SJSA1 (cell line): ENCODE measurements at regions not wholly inside any gene's neighbourhood (a gene's known extent, or its start where the extent isn't known, plus 50 kb on each side); places are given as distances from the start of the nearest gene placed in this dataset.
A peak's percentile ranks its signal among the peaks of the same experiment; 100 is the strongest.

Experiments used
- DNase-seq, 2 experiments: peaks; one replicate each; pipeline ENCODE4 v3.0.0-alpha.2; 2015 to 2020; ENCODE audit warnings: low spot score in 2 of 2, low read depth in 1 of 2
- H3K27ac ChIP-seq: fragments of 250-450 bp; sonication (Bioruptor Pico); 2 replicates; pipeline ENCODE4 v1.5.1; 2020; ENCODE audit warnings: mild to moderate bottlenecking, moderate library complexity
- H3K27me3 ChIP-seq: fragments of 250-450 bp; sonication (Bioruptor Pico); replicated peaks from 2 replicates; pipeline ENCODE4 v1.5.1; 2020; ENCODE audit warnings: mild to moderate bottlenecking, moderate library complexity
- H3K36me3 ChIP-seq: fragments of 250-450 bp; sonication (Bioruptor Pico); 2 replicates; pipeline ENCODE4 v1.5.1; 2020; ENCODE audit warnings: mild to moderate bottlenecking
- H3K4me1 ChIP-seq: fragments of 250-450 bp; sonication (Bioruptor Pico); replicated peaks from 2 replicates; pipeline ENCODE4 v1.6.1; 2021; ENCODE audit warnings: mild to moderate bottlenecking
- H3K4me3 ChIP-seq: fragments of 250-450 bp; sonication (Bioruptor Pico); 2 replicates; pipeline ENCODE4 v1.5.1; 2020; ENCODE audit warnings: mild to moderate bottlenecking
- H3K9me3 ChIP-seq: fragments of 250-450 bp; sonication (Bioruptor Pico); replicated peaks from 2 replicates; pipeline ENCODE4 v1.5.1; 2020; ENCODE audit warnings: mild to moderate bottlenecking

DNA sequence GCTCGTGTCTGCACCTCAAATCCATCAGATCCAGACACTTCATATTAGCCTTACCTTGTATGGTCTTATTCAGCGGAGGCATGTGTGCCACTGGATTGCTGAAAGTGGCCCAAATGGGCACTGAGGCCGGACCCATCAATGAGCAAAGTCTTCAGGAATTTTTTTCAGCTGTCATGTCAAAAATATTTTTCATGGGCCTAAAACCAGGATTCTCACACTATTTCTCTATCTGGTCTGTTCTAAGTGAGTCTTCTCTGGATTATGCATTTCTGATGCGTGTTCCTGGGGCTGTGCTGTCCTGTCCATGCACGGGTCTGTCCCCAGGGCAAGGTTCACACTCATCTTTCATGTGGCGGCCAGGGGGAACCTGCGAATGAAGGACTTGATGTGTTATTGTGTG is 94.6 kb downstream of the KCNA5 start:
- Histone ChIP-seq H3K4me1 (peaks cover 8% of the 10 kb centered on the region), H3K27me3 (no peaks in the 10 kb centered on the region), H3K4me3 (no peak overlapping the region), H3K9me3 (0 out of 2 replicates have a peak, but pooled peaks cover 3% of the 10 kb centered on the region), H3K27ac (no peak overlapping the region), H3K36me3 (no peaks in the 10 kb centered on the region)
- no peak for DNase-seq

DNA sequence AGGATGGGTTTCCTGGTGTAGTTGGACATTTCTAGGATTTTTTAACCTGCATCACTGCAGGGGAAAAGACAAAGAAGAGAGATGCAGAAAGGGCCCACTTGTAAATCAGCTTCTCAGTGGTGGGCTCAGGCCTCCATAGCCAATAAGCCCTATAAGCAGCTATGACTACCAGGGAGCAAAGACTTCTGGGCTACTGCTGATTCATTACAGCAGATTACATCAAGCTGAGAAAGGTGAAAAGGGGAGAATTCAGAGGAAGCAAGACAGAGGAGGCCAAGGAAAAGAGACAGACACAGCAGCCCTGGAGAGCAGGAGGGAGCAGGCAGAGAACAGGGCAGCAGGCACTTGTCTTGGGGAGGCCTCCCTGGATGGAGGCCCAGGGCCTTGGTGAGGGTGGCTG is 95.2 kb downstream of the KCNA5 start:
- H3K27me3 ChIP-seq, result no peaks in the 10 kb centered on the region
- peaks cover 8% of the 10 kb centered on the region for H3K4me1 ChIP-seq
- DNase-seq, result no peak
- H3K27ac ChIP-seq, result no peak overlapping the region
- H3K9me3 ChIP-seq, result 0 out of 2 replicates have a peak, but pooled peaks cover 3% of the 10 kb centered on the region
- H3K36me3 ChIP-seq, result no peaks in the 10 kb centered on the region
- no peak overlapping the region for H3K4me3 ChIP-seq

DNA sequence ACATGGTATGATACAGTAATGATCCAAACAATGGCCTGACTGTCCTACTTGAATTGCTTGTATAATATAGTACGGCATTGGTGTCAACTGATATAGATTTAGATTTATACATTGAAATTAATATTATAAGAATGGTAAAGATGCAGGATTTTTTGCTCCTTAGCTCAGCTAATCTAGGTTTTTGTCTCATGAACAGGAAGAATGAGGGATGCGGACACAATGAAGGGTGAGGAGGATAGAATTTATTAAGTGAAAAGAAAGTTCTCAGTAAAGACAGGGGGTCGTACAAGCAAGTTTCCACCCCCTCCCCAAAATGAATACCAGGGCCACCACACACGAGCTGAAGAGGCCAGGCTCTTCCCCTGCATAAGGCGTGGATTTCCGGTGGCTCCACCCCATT is 96.1 kb downstream of the KCNA5 start:
- H3K36me3 ChIP-seq, result no peaks in the 10 kb centered on the region
- DNase-seq, result no peak
- H3K9me3 ChIP-seq, result 0 out of 2 replicates have a peak, but pooled peaks cover 3% of the 10 kb centered on the region
- no peak overlapping the region for H3K4me3 ChIP-seq
- no peak overlapping the region for H3K27ac ChIP-seq
- H3K4me1 ChIP-seq, result peaks cover 8% of the 10 kb centered on the region
- H3K27me3 ChIP-seq, result no peaks in the 10 kb centered on the region

DNA sequence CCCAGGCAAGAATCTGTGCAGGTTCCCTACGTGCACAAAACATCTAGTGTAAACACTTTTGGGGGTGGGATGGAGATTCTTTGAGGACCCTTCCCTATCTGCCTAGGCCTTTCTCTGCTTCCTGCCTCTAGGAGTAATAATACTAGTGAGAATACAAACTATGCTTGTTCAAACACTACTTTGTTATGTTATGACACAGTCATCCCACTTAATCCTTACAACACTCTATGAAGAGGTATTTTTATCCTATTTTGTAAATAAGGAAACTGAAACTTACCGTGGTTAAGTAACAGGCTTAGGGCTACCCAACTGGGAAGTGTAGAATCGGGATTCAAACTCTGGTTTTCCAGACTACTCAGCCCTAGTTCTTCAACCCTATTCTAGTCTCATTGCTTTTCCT is 96.5 kb downstream of the KCNA5 start:
- 0 out of 2 replicates have a peak, but pooled peaks cover 3% of the 10 kb centered on the region for H3K9me3 ChIP-seq
- no peak overlapping the region for H3K4me3 ChIP-seq
- H3K36me3 ChIP-seq, result no peaks in the 10 kb centered on the region
- no peaks in the 10 kb centered on the region for H3K27me3 ChIP-seq
- peaks cover 8% of the 10 kb centered on the region for H3K4me1 ChIP-seq
- DNase-seq, result no peak
- H3K27ac ChIP-seq, result no peak overlapping the region

DNA sequence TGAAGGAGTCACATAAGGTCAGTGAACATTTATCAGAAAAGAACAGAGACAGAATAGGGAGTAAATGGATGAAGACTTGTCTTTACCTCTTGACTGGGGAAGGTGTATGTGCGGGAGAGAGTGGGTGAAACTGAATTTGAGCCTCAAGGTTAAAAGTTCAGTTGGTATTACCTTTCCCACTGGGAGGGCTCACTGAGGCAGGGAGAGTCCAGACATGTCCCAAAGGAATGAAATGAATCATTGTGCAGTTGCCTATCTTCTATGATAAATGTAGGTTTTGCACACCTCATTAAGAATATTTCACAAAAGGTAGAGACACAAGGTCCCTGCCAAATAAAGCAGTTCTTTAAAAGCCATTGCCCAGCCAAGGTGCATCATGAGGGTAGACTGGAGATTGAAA is 105.2 kb downstream of the KCNA5 start:
- no peak for DNase-seq
- H3K9me3 ChIP-seq, result no peaks in the 10 kb centered on the region
- H3K4me1 ChIP-seq, result no peaks in the 10 kb centered on the region
- H3K27ac ChIP-seq, result no peak overlapping the region
- no peak overlapping the region for H3K4me3 ChIP-seq
- H3K27me3 ChIP-seq, result peaks cover 7% of the 10 kb centered on the region; the same call in 1 of the 2 replicates
- H3K36me3 ChIP-seq, result no peaks in the 10 kb centered on the region

DNA sequence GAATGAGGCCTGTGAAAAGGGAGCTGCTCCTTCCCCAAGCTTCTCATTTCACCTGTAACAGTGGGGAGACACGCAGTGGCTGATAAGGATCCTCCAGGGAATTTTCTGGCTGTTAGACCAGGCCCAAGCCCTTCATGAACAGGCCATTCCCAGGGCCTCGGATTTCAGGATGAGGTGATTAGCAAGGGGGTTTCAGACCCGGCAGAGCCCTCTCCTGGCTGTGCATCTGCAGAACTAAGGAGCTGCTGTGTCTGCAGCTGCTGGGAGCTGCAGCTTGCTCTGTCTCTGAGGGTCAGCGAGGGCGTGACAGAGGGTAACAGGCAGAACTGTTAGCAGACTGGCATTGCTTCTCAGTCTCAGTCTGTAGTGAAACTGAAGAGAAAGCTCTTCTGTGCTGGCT is 110.4 kb downstream of the KCNA5 start:
- Histone ChIP-seq H3K9me3 (no peaks in the 10 kb centered on the region), H3K27ac (no peak overlapping the region)
- no peak for DNase-seq

DNA sequence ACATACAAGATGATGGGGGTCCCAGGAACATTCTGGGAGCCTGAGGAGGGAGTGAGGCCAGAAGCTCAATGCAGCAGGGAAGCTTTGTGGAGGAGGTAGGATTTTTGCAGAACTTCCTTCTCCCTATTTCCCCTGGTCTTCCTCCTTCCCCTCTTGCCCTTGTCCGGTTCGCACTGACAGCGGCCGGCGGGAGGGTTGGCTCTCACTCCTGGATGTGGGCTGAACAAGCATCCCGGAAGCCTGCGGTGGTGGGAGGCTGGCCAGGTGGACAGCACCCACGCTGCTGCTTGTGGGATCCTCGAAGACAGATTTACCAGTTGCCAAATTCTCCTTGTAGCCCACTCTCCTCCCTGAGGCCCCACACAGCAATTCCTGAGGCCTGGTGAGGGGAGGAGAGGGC is 112.2 kb downstream of the KCNA5 start:
- Histone ChIP-seq H3K4me3 (no peak overlapping the region), H3K36me3 (no peaks in the 10 kb centered on the region), H3K9me3 (no peaks in the 10 kb centered on the region), H3K4me1 (no peaks in the 10 kb centered on the region), H3K27me3 (peaks cover 3% of the 10 kb centered on the region), H3K27ac (no peak overlapping the region)
- no peak for DNase-seq

More for the DNA sequence above, 110.4 kb downstream of the KCNA5 start:
- H3K4me3 ChIP-seq, result no peak overlapping the region
- no peaks in the 10 kb centered on the region for H3K36me3 ChIP-seq
- no peaks in the 10 kb centered on the region for H3K4me1 ChIP-seq
- H3K27me3 ChIP-seq, result peaks cover 3% of the 10 kb centered on the region

DNA sequence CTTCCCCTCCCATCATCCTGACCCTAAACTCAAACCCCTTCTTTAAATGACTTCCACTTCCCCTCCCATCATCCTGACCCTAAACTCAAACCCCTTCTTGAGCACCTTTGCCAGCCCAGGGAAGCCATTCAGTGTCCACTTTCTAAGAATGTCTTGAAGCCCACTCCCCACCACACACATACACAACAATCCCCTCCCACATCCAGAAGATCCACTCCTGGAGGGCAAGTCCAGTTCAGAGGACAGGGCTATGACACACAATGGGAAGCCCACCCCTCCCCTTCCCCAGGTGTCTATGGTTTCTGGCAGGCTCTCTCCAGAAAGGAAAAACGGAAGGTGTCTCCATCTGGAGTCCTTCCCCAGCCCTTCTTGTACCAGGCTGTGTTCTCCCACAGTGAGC is 117.1 kb downstream of the KCNA5 start:
- no peak overlapping the region for H3K4me3 ChIP-seq
- peaks cover 23% of the 10 kb centered on the region for H3K4me1 ChIP-seq
- no peaks in the 10 kb centered on the region for H3K9me3 ChIP-seq
- no peaks in the 10 kb centered on the region for H3K36me3 ChIP-seq
- no peaks in the 10 kb centered on the region for H3K27me3 ChIP-seq
- H3K27ac ChIP-seq, result no peak overlapping the region
- no peak for DNase-seq

DNA sequence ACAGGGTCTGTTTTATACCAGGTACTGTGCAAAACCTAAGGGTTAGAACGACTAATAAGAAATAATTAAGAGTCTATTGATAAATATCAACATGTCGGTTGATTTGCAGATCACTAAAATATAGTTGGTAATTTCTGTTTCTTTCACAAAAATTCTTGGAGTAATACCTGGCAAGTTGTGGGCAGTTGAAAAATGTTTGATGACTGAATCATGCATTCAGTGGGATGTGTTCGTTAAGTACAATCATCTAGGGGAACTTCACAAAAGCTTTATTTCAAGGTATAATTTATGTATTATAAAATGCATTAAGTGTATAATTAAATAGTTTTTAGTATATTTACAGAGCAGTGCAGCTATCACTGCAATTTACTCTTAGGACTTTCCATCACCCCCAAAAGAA is 120.0 kb downstream of the KCNA5 start:
- H3K36me3 ChIP-seq, result no peaks in the 10 kb centered on the region
- H3K27me3 ChIP-seq, result no peaks in the 10 kb centered on the region
- peaks cover 48% of the 10 kb centered on the region for H3K4me1 ChIP-seq
- peak overlapping the region; percentile 19; the same call in 1 of the 2 replicates for H3K27ac ChIP-seq
- H3K4me3 ChIP-seq, result no peak overlapping the region
- H3K9me3 ChIP-seq, result no peaks in the 10 kb centered on the region
- DNase-seq, result no peak

DNA sequence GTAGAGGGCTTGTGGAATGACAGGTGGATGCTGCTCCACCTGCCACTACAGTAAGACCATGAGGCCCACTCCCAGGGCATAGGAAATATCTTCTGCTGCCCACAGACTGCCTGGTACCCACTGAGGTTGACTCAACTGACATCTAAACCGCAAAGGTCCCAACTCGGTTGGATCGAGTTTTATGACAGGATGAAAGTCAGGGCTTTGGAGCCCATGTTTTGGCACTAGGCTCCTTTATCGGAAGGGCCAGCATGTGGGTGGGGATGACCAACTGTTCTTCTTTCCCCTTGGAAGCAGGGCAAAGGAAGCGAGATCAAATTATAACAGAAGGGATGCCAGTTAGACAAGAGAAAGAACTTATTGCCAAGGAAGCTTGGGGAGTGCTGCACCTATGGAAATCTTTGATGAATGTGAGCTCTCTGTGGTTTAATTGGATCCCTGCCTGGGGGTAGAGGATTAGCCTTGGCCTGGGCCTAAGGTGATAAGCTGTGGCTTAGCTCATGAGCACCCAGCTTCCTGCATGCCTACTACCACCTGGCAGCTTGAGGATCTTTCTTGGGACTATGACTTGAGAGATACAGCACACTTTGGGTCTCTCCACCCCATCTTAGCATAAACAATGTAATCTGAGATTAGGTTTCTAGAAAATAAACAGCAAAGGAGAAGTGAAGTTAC is 121.8 kb downstream of the KCNA5 start:
- no peak for DNase-seq
- Histone ChIP-seq H3K4me1 (peaks cover 48% of the 10 kb centered on the region), H3K4me3 (no peak overlapping the region)

DNA sequence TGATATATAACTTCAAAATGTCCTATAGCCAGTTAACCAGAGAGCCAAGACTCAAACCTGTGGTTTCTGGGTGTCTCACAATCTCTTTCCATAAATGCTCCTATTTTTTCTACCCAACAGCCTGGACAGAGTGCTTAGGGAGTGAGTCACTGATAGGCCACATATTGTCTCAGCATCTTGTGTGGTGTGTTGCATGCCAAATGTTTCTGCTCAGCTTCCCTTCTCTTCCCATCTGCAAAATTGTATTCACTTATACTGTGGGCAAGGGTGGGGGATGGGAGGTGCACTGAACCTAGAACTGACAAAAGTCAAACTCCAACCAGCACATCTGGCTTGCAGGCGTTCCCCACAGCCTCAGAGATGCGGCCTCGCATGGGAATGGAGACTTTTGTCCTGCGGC is 123.3 kb downstream of the KCNA5 start:
- Histone ChIP-seq H3K4me1 (peaks cover 64% of the 10 kb centered on the region), H3K36me3 (no peaks in the 10 kb centered on the region), H3K27ac (peak overlapping the region; percentile 76), H3K4me3 (no peak overlapping the region), H3K9me3 (no peaks in the 10 kb centered on the region), H3K27me3 (no peaks in the 10 kb centered on the region)
- peak; percentile 94 to 96 for DNase-seq

More for the DNA sequence above, 121.8 kb downstream of the KCNA5 start:
- no peaks in the 10 kb centered on the region for H3K36me3 ChIP-seq
- H3K9me3 ChIP-seq, result no peaks in the 10 kb centered on the region
- peak overlapping the region; percentile 76 for H3K27ac ChIP-seq
- no peaks in the 10 kb centered on the region for H3K27me3 ChIP-seq

DNA sequence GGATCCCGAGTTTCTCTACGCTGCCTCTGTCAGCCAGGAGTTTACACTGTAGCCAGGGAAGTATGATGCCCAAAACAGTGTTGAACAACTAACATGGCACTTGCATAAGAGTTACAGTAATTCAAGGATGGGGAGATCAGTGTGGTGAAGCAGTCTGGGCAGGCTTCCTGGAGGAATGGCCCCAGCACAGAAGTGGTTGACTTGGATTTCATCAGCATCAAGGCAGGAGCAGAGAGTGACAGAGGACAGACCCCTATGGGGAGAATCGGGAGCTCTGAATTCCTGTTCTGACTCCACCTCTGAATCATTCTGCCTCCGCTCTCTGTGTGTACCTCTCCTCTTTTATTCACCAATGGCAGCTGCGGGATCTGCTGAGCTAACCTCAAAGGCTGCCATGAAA is 124.5 kb downstream of the KCNA5 start:
- H3K27me3 ChIP-seq, result no peaks in the 10 kb centered on the region
- H3K9me3 ChIP-seq, result no peaks in the 10 kb centered on the region
- no peak for DNase-seq
- no peaks in the 10 kb centered on the region for H3K36me3 ChIP-seq
- H3K4me1 ChIP-seq, result peaks cover 74% of the 10 kb centered on the region
- no peak overlapping the region for H3K4me3 ChIP-seq
- H3K27ac ChIP-seq, result no peak overlapping the region

DNA sequence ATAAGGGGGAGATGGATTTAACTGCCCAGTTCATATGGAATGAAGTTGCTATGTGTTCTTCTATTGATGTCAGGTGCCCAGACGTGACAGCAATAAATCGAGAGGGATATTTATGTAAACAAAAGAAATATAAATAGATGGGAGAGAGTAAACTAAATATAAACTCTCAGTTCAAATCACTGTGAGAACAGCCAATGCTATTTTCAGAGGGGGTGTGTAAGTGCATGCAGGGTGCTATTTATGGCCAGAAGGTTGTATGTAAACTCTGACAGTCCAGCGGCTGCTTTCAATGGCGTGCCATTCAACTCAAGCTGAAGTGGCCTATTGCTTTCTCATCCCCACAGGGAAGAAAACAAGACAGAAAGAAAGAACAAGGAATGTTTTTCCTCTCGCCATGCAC is 127.2 kb downstream of the KCNA5 start:
- Histone ChIP-seq H3K4me3 (no peak overlapping the region), H3K27me3 (no peaks in the 10 kb centered on the region), H3K4me1 (peaks cover 62% of the 10 kb centered on the region), H3K27ac (peak overlapping the region; percentile 36; the same call in 1 of the 2 replicates), H3K9me3 (0 out of 2 replicates have a peak, but pooled peaks cover under 1% of the 10 kb centered on the region), H3K36me3 (no peaks in the 10 kb centered on the region)
- peak in 1 of 2 experiments; percentile 55 for DNase-seq

DNA sequence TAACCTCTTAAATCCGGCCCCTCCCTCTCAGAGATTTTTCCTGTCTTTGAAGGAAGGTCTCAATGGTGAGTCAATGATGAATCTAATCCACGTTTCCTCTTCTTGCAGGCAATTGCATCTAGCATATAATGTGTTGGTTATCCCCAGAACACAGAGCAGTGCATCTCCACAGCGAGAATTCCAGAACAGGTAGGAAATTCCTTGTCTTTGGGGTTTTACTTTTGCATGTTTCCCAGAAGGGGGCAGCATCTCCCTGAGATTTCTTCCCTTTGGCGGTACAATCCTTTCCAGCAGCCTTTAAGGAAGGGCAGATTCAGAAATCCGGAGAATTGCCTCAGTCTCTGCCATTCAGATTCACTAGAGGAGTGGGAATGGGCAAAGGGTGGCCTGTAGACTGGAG is 128.0 kb downstream of the KCNA5 start:
- DNase-seq, result peak; percentile 48 to 59
- H3K27ac ChIP-seq, result peak overlapping the region; percentile 36
- H3K4me1 ChIP-seq, result peaks cover 53% of the 10 kb centered on the region
- H3K36me3 ChIP-seq, result no peaks in the 10 kb centered on the region
- no peaks in the 10 kb centered on the region for H3K27me3 ChIP-seq
- no peak overlapping the region for H3K4me3 ChIP-seq
- H3K9me3 ChIP-seq, result 0 out of 2 replicates have a peak, but pooled peaks cover 3% of the 10 kb centered on the region
